Calu3 (cell line): ENCODE measurements at regions not wholly inside any gene's neighbourhood (a gene's known extent, or its start where the extent isn't known, plus 50 kb on each side); places are given as distances from the start of the nearest gene placed in this dataset.

Source experiments
- BruUV-seq: library from RNA; stranded (reverse); fragments of 400-500 nt; replicated peaks from 2 replicates; lab custom pipeline; 2021; lab: Mats Ljungman, UMichigan
- CTCF ChIA-PET: fragments of 300-600 bp; sonication (Branson Sonifier 250); formaldehyde crosslinking; loops from one replicate; lab custom pipeline; 2022; ENCODE audit warnings: antibody characterized with exemption; lab: Charles Lee
- DNase-seq: peaks from one replicate; pipeline ENCODE4 v3.0.0; 2022
- H3K27ac Mint-ChIP-seq: one replicate; pipeline ENCODE4 v1.8.0; 2022; ENCODE audit warnings: mixed read lengths; ENCODE audit not compliant: unreplicated experiment
- H3K27me3 Mint-ChIP-seq: one replicate; pipeline ENCODE4 v1.8.0; 2022; ENCODE audit warnings: mixed read lengths; ENCODE audit not compliant: unreplicated experiment
- H3K36me3 Mint-ChIP-seq: one replicate; pipeline ENCODE4 v1.8.0; 2022; ENCODE audit warnings: mild to moderate bottlenecking, moderate library complexity, mixed read lengths; ENCODE audit not compliant: insufficient read depth, unreplicated experiment
- H3K4me1 Mint-ChIP-seq: one replicate; pipeline ENCODE4 v1.8.0; 2022; ENCODE audit warnings: mild to moderate bottlenecking, low read depth, mixed read lengths; ENCODE audit not compliant: unreplicated experiment
- H3K4me3 Mint-ChIP-seq: one replicate; pipeline ENCODE4 v1.8.0; 2022; ENCODE audit warnings: mild to moderate bottlenecking, low read depth, moderate library complexity, mixed read lengths; ENCODE audit not compliant: unreplicated experiment
- H3K9me3 Mint-ChIP-seq: one replicate; pipeline ENCODE4 v1.8.0; 2022; ENCODE audit warnings: low read depth, mixed read lengths; ENCODE audit not compliant: unreplicated experiment
- CTCF ChIP-seq: fragments of 200-600 bp; IDR thresholded peaks from one replicate; pipeline ENCODE4 v1.8.0; 2022; ENCODE audit warnings: antibody characterized with exemption; ENCODE audit not compliant: unreplicated experiment
- intact Hi-C: fragments of 100-400 bp; cut with micrococcal nuclease; formaldehyde crosslinking; loops from one replicate; pipeline ENCODE4 v1.10.0; 2022; ENCODE audit not compliant: unreplicated experiment

- intact Hi-C loops, result loop anchor here (2.0 to 5.0 kb wide), 2 partner anchors 44 to 246 kb away; no protein-coding TSS in a partner anchor
- no peak for DNase-seq
- CTCF ChIA-PET, result no interaction called here
- no TSS peak for BruUV-seq
- Mint-ChIP-seq H3K4me3 (no peak overlapping the region), H3K36me3 (no peaks in the 10 kb centered on the region), H3K9me3 (no peaks in the 10 kb centered on the region), H3K4me1 (no peaks in the 10 kb centered on the region), H3K27me3 (peaks cover 3% of the 10 kb centered on the region), H3K27ac (no peak overlapping the region)
- TF ChIP-seq CTCF, result no peak
Observed at GRCh38 chr14:94680862-94681288, 68.7 kb downstream of the SERPINA3 start.

GRCh38 chr14:94679937-94680861, 68.0 kb downstream of the SERPINA3 start:
- CTCF ChIA-PET, result no interaction called here
- intact Hi-C loops, result loop anchor here (2.0 to 5.0 kb wide), 2 partner anchors 43 to 245 kb away; no protein-coding TSS in a partner anchor
- H3K36me3 Mint-ChIP-seq, result no peaks in the 10 kb centered on the region
- H3K27me3 Mint-ChIP-seq, result peaks cover 9% of the 10 kb centered on the region
- no peak for TF ChIP-seq CTCF
- no peaks in the 10 kb centered on the region for H3K4me1 Mint-ChIP-seq
- DNase-seq, result no peak
- H3K27ac Mint-ChIP-seq, result no peak overlapping the region
- no peaks in the 10 kb centered on the region for H3K9me3 Mint-ChIP-seq
- H3K4me3 Mint-ChIP-seq, result no peak overlapping the region
- no TSS peak for BruUV-seq

- H3K4me3 Mint-ChIP-seq, result no peak overlapping the region
Observed at GRCh38 chr14:94679106-94679810, 67.1 kb downstream of the SERPINA3 start.

More at GRCh38 chr14:94679106-94679810, 67.1 kb downstream of the SERPINA3 start:
- CTCF ChIA-PET, result no interaction called here
- peaks cover 12% of the 10 kb centered on the region for H3K27me3 Mint-ChIP-seq
- intact Hi-C loops, result no loop called here
- TF ChIP-seq CTCF, result no peak
- no peak overlapping the region for H3K27ac Mint-ChIP-seq
- H3K9me3 Mint-ChIP-seq, result no peaks in the 10 kb centered on the region
- no peaks in the 10 kb centered on the region for H3K4me1 Mint-ChIP-seq
- H3K36me3 Mint-ChIP-seq, result no peaks in the 10 kb centered on the region
- no peak for DNase-seq
- no TSS peak for BruUV-seq
